Non-pigmented ciliary epithelial cell (primary cell): ENCODE measurements at regions not wholly inside any gene's neighbourhood (a gene's known extent, or its start where the extent isn't known, plus 50 kb on each side); places are given as distances from the start of the nearest gene placed in this dataset.

Experiments used
- DNase-seq: peaks from one replicate; pipeline ENCODE4 v3.0.0-alpha.2; 2010; ENCODE audit warnings: low read depth

- DNase-seq, result no peak
Measured at GRCh38 chr11:45091563-45092403, 54.7 kb upstream of the PRDM11 start.

DNA sequence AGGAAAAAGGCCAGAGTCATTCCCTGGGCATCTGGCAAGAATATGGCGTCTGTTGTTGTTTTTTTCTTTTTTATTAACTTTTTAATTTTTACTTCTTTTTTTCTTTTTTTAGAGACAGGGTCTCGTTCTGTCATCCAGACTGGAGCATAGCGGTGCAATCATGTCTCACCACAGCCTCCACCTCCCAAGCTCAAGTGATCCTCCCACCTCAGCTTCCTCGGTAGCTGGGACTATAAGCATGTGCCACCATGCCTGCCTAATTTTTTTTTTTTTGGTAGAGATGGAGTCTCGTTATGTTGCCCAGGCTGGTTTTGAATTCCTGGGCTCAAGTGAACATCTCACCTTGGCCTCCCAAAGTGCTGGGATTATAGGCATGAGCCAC is 54.0 kb upstream of the PRDM11 start:
- no peak for DNase-seq

GRCh38 chr11:45092901-45093760 is 53.3 kb upstream of the PRDM11 start:
- DNase-seq, result peak; percentile 28

DNA sequence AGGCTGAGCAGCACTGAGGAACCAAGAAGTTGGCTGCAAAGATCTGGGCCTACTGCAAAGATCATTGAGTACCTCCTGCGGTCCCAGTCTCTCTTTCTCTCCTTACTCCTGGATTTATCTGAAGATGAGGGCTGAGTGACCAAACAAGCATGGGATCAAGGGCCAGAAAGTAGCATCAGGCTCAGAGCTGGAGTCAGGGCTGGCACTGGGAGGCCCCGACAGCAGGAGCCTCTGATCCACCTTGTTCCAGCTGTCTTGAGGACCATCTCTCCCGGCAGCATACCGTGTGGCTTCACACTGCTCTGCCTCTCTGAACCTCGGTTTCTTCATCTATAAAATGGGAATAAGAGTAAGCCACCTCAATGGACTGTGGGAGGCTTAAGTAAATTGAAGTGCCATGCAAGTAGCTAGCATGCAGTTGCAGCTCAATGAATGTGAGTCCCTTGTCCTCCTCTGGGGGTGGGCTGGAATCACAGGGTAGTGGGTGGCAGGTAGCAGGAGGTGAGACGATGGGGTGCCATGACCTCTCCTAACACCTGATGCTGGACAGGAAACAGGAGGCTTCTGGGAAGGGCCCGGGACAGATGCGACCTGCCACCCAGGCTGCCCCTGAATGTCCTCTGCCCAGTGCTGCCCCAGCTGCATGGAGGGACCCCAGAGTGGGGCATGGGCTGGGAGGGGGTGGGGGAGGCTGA is 52.5 kb upstream of the PRDM11 start:
- DNase-seq, result no peak

- no peak for DNase-seq
Measured at GRCh38 chr11:45094958-45095690, 51.3 kb upstream of the PRDM11 start.

GRCh38 chr11:45095691-45096010 is 50.8 kb upstream of the PRDM11 start:
- no peak for DNase-seq

- no peak for DNase-seq
Measured at GRCh38 chr11:45096636-45097035, 49.8 kb upstream of the PRDM11 start.
